Activated CD8-positive, alpha-beta memory T cell treated with anti-CD3 and anti-CD28 coated beads, Interleukin-2, amount 10 ng/mL, durations not matched to agents 7 days and 5 days (primary cell): ENCODE measurements at regions not wholly inside any gene's neighbourhood (a gene's known extent, or its start where the extent isn't known, plus 50 kb on each side); places are given as distances from the start of the nearest gene placed in this dataset.

Source experiments
- ATAC-seq: fragments of 150-1000 bp; cut with Tn5 transposase; one replicate; pipeline ENCODE4 v1.10.0; 2021; ENCODE audit warnings: moderate library complexity
- CTCF ChIA-PET: fragments of 350-600 bp; sonication (Branson Sonifier 250); formaldehyde crosslinking; loops from one replicate; lab custom pipeline; 2021; ENCODE audit warnings: antibody characterized with exemption; lab: Charles Lee
- DNase-seq: peaks from one replicate; pipeline ENCODE4 v3.0.0-alpha.2; 2020
- H3K27ac Mint-ChIP-seq: one replicate; pipeline ENCODE4 v1.8.0; 2021; ENCODE audit warnings: mild to moderate bottlenecking, mixed read lengths
- H3K27me3 Mint-ChIP-seq: one replicate; pipeline ENCODE4 v1.8.0; 2021; ENCODE audit warnings: mixed read lengths
- H3K36me3 Mint-ChIP-seq: one replicate; pipeline ENCODE4 v1.8.0; 2021; ENCODE audit warnings: mild to moderate bottlenecking, mixed read lengths
- H3K4me1 Mint-ChIP-seq: one replicate; pipeline ENCODE4 v1.8.0; 2021; ENCODE audit warnings: mixed read lengths
- H3K4me3 Mint-ChIP-seq: one replicate; pipeline ENCODE4 v1.8.0; 2021; ENCODE audit warnings: mild to moderate bottlenecking, moderate library complexity, mixed read lengths
- H3K9me3 Mint-ChIP-seq: one replicate; pipeline ENCODE4 v1.8.0; 2022; ENCODE audit warnings: low read depth, mixed read lengths

GRCh38 chr13:33891196-33891742 lies 73.3 kb downstream of the RFC3 start:
- ATAC-seq, result no peak
- DNase-seq, result no peak
- CTCF ChIA-PET, result no interaction called here
- Mint-ChIP-seq H3K27ac (no peak overlapping the region), H3K27me3 (no peaks in the 10 kb centered on the region), H3K36me3 (peaks cover 19% of the 10 kb centered on the region), H3K9me3 (peaks cover 10% of the 10 kb centered on the region), H3K4me1 (peaks cover 3% of the 10 kb centered on the region), H3K4me3 (no peak overlapping the region)

- Mint-ChIP-seq H3K36me3 (peaks cover 18% of the 10 kb centered on the region), H3K4me1 (no peaks in the 10 kb centered on the region), H3K4me3 (no peak overlapping the region), H3K27ac (no peak overlapping the region), H3K9me3 (peaks cover 13% of the 10 kb centered on the region), H3K27me3 (no peaks in the 10 kb centered on the region)
- no peak for DNase-seq
- CTCF ChIA-PET, result no interaction called here
- no peak for ATAC-seq
These were observed 75.6 kb downstream of the RFC3 start for GRCh38 chr13:33893559-33893958.

- Mint-ChIP-seq H3K27me3 (no peaks in the 10 kb centered on the region), H3K4me1 (no peaks in the 10 kb centered on the region), H3K4me3 (no peak overlapping the region), H3K36me3 (no peaks in the 10 kb centered on the region), H3K27ac (no peak overlapping the region), H3K9me3 (peaks cover 1% of the 10 kb centered on the region)
- ATAC-seq (no peak), DNase-seq (no peak)
- CTCF ChIA-PET, result no interaction called here
These were observed 86.5 kb downstream of the RFC3 start for GRCh38 chr13:33904431-33904830.

DNA sequence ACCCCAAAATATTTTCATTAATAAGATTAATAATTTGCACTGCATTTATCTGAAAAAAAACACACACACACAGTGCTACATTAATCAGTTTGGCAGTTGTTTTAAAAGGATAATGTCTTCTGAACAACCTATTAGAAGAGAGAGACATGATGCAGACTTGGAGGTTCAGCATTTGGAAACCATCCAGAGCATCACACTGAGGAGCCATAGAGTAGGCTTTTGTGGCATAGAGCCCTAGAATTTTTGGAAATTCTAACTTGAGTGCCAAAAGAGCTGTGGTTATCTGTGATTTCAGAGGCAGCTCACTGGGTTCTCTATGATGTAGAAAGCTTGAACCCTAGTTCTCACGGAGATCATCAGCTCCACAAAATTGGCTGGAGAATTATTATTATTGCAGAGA lies 90.2 kb downstream of the RFC3 start:
- no peaks in the 10 kb centered on the region for H3K27me3 Mint-ChIP-seq
- no peaks in the 10 kb centered on the region for H3K9me3 Mint-ChIP-seq
- no peak for DNase-seq
- no peak for ATAC-seq
- H3K4me3 Mint-ChIP-seq, result no peak overlapping the region
- no peaks in the 10 kb centered on the region for H3K4me1 Mint-ChIP-seq
- H3K27ac Mint-ChIP-seq, result no peak overlapping the region
- no peaks in the 10 kb centered on the region for H3K36me3 Mint-ChIP-seq
- CTCF ChIA-PET, result no interaction called here

GRCh38 chr13:33910255-33910654 lies 92.3 kb downstream of the RFC3 start:
- Mint-ChIP-seq H3K9me3 (no peaks in the 10 kb centered on the region), H3K4me1 (no peaks in the 10 kb centered on the region), H3K4me3 (no peak overlapping the region), H3K27ac (no peak overlapping the region), H3K27me3 (no peaks in the 10 kb centered on the region), H3K36me3 (no peaks in the 10 kb centered on the region)
- DNase-seq, result no peak
- CTCF ChIA-PET, result no interaction called here
- no peak for ATAC-seq

DNA sequence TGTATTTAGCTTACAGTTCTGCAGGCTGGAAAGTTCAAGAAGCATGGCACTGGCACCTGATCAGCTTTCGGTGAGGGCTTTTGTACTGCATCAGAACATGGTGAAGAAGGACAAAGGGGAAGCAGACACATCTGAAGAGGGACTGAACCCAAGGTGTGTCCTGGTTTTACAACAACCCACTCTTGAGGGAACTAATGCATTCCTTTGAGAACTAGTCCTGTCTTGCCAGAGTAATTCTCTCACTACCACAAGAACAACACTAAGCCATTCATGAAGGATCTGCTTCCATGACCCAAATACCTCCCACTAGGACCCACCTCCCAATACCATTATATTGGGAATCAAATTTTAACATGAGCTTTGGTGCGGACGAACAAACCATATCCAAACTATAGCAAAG lies 93.6 kb downstream of the RFC3 start:
- H3K4me1 Mint-ChIP-seq, result no peaks in the 10 kb centered on the region

GRCh38 chr13:33913829-33914228 lies 95.9 kb downstream of the RFC3 start:
- Mint-ChIP-seq H3K27me3 (no peaks in the 10 kb centered on the region), H3K36me3 (no peaks in the 10 kb centered on the region), H3K27ac (no peak overlapping the region), H3K4me3 (no peak overlapping the region), H3K9me3 (no peaks in the 10 kb centered on the region), H3K4me1 (no peaks in the 10 kb centered on the region)
- no peak for ATAC-seq
- DNase-seq, result no peak
- CTCF ChIA-PET, result no interaction called here

More for the DNA sequence above, 93.6 kb downstream of the RFC3 start:
- H3K9me3 Mint-ChIP-seq, result no peaks in the 10 kb centered on the region
- DNase-seq (no peak), ATAC-seq (no peak)
- H3K4me3 Mint-ChIP-seq, result no peak overlapping the region
- no peak overlapping the region for H3K27ac Mint-ChIP-seq
- H3K27me3 Mint-ChIP-seq, result no peaks in the 10 kb centered on the region
- H3K36me3 Mint-ChIP-seq, result no peaks in the 10 kb centered on the region
- CTCF ChIA-PET, result no interaction called here

- ATAC-seq (no peak), DNase-seq (no peak)
- Mint-ChIP-seq H3K27ac (no peak overlapping the region), H3K9me3 (no peaks in the 10 kb centered on the region), H3K36me3 (no peaks in the 10 kb centered on the region), H3K27me3 (no peaks in the 10 kb centered on the region), H3K4me3 (no peak overlapping the region), H3K4me1 (no peaks in the 10 kb centered on the region)
- CTCF ChIA-PET, result no interaction called here
These were observed 99.2 kb downstream of the RFC3 start for GRCh38 chr13:33917190-33917589.

DNA sequence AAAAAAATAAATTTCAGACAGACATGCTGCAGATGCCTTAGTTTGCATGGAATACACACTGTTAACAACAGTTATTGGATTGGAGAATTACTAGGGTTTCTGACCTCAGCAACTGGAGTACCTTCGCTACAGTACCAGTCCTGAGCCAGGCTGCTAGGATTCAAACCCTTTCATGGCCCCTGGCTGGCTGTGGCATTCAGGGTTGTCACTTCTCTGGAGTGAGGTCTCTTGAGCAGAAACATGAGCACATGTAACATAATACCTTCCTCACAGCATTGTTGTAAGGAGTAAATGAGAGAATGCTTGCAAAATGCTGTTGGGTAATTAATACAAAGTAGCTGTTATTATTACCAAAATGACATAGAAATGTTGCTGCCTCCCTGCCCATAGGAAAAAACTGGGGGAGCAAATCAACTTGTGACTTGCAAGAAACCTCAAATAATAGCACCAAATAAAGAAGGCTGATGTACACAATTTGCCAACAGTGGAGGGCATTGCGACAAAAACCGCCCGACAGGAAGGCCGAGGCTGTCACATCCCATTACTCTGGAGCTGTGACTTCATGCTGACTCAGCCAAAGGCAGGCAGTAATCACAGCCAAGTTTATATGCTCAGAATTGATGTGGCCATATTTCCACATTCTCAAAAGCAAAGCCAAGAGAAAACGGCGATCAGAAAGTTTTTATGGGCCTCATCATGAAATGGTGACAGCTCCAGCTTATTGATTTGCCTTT lies 100.4 kb downstream of the RFC3 start:
- CTCF ChIA-PET, result no interaction called here
- no peaks in the 10 kb centered on the region for H3K36me3 Mint-ChIP-seq
- no peaks in the 10 kb centered on the region for H3K4me1 Mint-ChIP-seq
- no peak overlapping the region for H3K27ac Mint-ChIP-seq
- no peaks in the 10 kb centered on the region for H3K27me3 Mint-ChIP-seq
- DNase-seq (no peak), ATAC-seq (no peak)
- no peaks in the 10 kb centered on the region for H3K9me3 Mint-ChIP-seq
- H3K4me3 Mint-ChIP-seq, result no peak overlapping the region

DNA sequence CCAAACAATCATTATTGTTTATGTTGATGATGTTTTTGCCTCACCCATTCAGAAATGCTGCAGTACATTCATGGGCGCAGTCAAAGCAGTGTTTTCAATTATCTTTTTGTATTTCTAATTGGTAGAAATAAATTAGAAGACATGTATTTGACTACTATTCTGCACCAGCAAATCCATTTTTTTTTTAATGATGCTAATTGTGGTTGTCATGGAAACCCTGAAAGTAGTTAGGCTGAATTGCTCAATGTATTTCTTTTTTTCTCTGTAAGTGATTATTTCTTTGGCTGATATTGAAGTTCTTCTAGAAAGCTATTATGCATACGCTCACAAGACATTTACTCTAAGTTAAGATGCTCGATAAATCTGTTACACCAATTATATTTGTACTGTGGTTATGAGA lies 101.2 kb downstream of the RFC3 start:
- CTCF ChIA-PET, result no interaction called here
- no peaks in the 10 kb centered on the region for H3K4me1 Mint-ChIP-seq
- no peak for ATAC-seq
- H3K27ac Mint-ChIP-seq, result no peak overlapping the region
- H3K4me3 Mint-ChIP-seq, result no peak overlapping the region
- no peaks in the 10 kb centered on the region for H3K36me3 Mint-ChIP-seq
- no peaks in the 10 kb centered on the region for H3K27me3 Mint-ChIP-seq
- no peaks in the 10 kb centered on the region for H3K9me3 Mint-ChIP-seq
- no peak for DNase-seq

DNA sequence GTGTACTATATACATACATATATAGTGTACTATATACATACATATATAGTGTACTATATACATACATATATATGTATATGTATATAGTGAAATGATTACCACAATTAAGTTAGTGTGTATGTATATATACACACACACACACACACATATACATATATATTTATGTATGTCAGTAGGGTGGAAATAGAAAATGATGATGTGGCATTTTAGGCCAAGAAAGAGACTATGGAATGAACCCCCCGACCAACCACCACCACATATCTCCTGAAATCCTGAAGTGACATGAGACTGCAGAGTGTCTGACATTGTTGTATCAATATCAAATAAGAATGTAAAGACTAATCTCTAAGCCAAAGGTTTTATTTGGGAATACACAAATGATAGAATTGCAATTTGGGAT lies 107.6 kb downstream of the RFC3 start:
- Mint-ChIP-seq H3K4me1 (no peaks in the 10 kb centered on the region), H3K27ac (no peak overlapping the region), H3K4me3 (no peak overlapping the region), H3K9me3 (no peaks in the 10 kb centered on the region), H3K27me3 (no peaks in the 10 kb centered on the region), H3K36me3 (no peaks in the 10 kb centered on the region)
- CTCF ChIA-PET, result no interaction called here
- DNase-seq (no peak), ATAC-seq (no peak)

GRCh38 chr13:33927315-33927714 lies 109.4 kb downstream of the RFC3 start:
- Mint-ChIP-seq H3K4me1 (no peaks in the 10 kb centered on the region), H3K9me3 (no peaks in the 10 kb centered on the region), H3K4me3 (no peak overlapping the region), H3K36me3 (no peaks in the 10 kb centered on the region), H3K27me3 (no peaks in the 10 kb centered on the region), H3K27ac (no peak overlapping the region)
- CTCF ChIA-PET, result no interaction called here
- ATAC-seq, result no peak
- no peak for DNase-seq

GRCh38 chr13:33931397-33932311 lies 113.7 kb downstream of the RFC3 start:
- no peaks in the 10 kb centered on the region for H3K27me3 Mint-ChIP-seq
- H3K4me1 Mint-ChIP-seq, result no peaks in the 10 kb centered on the region
- H3K36me3 Mint-ChIP-seq, result no peaks in the 10 kb centered on the region
- no peak overlapping the region for H3K27ac Mint-ChIP-seq
- DNase-seq (no peak), ATAC-seq (no peak)
- no peak overlapping the region for H3K4me3 Mint-ChIP-seq
- H3K9me3 Mint-ChIP-seq, result no peaks in the 10 kb centered on the region
- CTCF ChIA-PET, result no interaction called here
